ENCODE measurements at regions not wholly inside any gene's neighbourhood (a gene's known extent, or its start where the extent isn't known, plus 50 kb on each side); places are given as distances from the start of the nearest gene placed in this dataset.

- H3K4me3 ChIP-seq, result no peak overlapping the region
- no peaks in the 10 kb centered on the region for H3K4me1 ChIP-seq
- H3K27ac ChIP-seq, result no peak overlapping the region
- WGBS, 2 donors, result 87 to 89% methylated on average over 3 to 4 of the region's 4 CpGs
- intact Hi-C loops (cut with DNase I), result no loop called here
- no peaks in the 10 kb centered on the region for H3K36me3 ChIP-seq
- peaks cover 0 to 6% (median 5%) of the 10 kb centered on the region in 3 donors for H3K9me3 ChIP-seq
- no peak for DNase-seq
- TF ChIP-seq POLR2A (IDR thresholded peaks at IDR 0.05) (no peak), CTCF (IDR thresholded peaks at IDR 0.05) (no peak)
- H3K27me3 ChIP-seq, result no peaks in the 10 kb centered on the region
These were observed 1530.6 kb downstream of the PLA2G4A start for GRCh38 chr1:188359315-188359714.

DNA sequence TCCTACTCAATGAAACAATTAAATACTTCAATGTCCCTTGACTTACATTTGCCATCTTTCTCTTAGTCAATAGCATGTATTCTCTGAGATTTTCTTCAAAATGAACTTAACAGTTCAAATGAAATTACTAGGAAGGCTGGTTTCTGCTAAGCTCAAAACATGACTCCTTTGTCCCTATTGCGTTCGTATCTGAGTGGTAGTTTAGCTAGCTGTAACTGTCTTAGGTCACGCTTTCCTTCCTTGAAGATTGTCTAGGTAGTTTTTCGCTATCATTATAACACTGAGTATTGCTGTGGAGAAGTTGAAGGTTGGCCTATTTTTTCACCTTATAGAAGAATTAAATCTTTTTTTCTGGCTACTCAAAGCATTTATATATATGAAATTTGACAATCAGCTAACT lies 1535.2 kb downstream of the PLA2G4A start:
- no peak for DNase-seq
- intact Hi-C loops (cut with DNase I), result no loop called here
- no peaks in the 10 kb centered on the region for H3K27me3 ChIP-seq
- no peaks in the 10 kb centered on the region for H3K4me1 ChIP-seq
- no peak overlapping the region for H3K27ac ChIP-seq
- H3K9me3 ChIP-seq, result no peaks in the 10 kb centered on the region
- no peak overlapping the region for H3K4me3 ChIP-seq
- no peaks in the 10 kb centered on the region for H3K36me3 ChIP-seq
- 94 to 97% methylated on average over 4 of the region's 4 CpGs for WGBS, 2 donors
- TF ChIP-seq CTCF (IDR thresholded peaks at IDR 0.05) (no peak), POLR2A (IDR thresholded peaks at IDR 0.05) (no peak)

DNA sequence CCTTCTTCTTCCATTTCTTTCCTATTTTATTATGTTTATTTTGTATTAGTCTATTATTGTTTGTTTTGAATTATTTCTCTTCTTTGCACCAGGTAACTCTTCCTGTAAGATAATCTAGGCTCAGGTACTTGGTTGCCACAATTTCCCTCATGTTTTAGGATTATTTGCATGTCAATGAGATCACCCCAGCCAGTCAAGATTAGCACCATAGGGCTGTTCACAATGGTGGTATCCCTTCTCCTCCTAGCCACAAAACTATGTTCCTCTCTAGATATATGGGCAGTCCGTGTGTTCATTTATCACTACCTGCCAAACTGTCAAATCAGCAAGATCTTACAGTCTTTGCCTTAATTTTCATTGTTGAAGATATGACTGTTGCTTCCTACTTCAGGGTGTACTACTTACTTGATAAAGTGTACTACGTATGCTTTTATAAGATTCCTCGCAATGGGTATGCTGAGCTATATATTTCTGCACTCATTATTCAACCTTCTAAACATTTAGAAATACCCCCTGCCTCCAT lies 1536.2 kb downstream of the PLA2G4A start:
- intact Hi-C loops (cut with DNase I), result no loop called here
- WGBS, 2 donors, result 70 to 73% methylated on average over 3 of the region's 3 CpGs
- no peak for DNase-seq
- H3K9me3 ChIP-seq, result no peaks in the 10 kb centered on the region
- H3K27me3 ChIP-seq, result no peaks in the 10 kb centered on the region
- no peaks in the 10 kb centered on the region for H3K4me1 ChIP-seq
- TF ChIP-seq CTCF (IDR thresholded peaks at IDR 0.05), result no peak
- no peak for TF ChIP-seq POLR2A (IDR thresholded peaks at IDR 0.05)
- no peak overlapping the region for H3K27ac ChIP-seq
- no peaks in the 10 kb centered on the region for H3K36me3 ChIP-seq
- no peak overlapping the region for H3K4me3 ChIP-seq

- Histone ChIP-seq H3K36me3 (no peaks in the 10 kb centered on the region), H3K9me3 (no peaks in the 10 kb centered on the region), H3K4me1 (no peaks in the 10 kb centered on the region), H3K27me3 (no peaks in the 10 kb centered on the region), H3K27ac (no peak overlapping the region), H3K4me3 (no peak overlapping the region)
- no peak for DNase-seq
- intact Hi-C loops (cut with DNase I), result no loop called here
- TF ChIP-seq POLR2A (IDR thresholded peaks at IDR 0.05) (no peak), CTCF (IDR thresholded peaks at IDR 0.05) (no peak)
These were observed 1537.1 kb downstream of the PLA2G4A start for GRCh38 chr1:188365874-188366273.

- no peaks in the 10 kb centered on the region for H3K9me3 ChIP-seq
- H3K4me1 ChIP-seq, result no peaks in the 10 kb centered on the region
- H3K36me3 ChIP-seq, result no peaks in the 10 kb centered on the region
- intact Hi-C loops (cut with DNase I), result no loop called here
- no peak overlapping the region for H3K4me3 ChIP-seq
- no peaks in the 10 kb centered on the region for H3K27me3 ChIP-seq
- H3K27ac ChIP-seq, result no peak overlapping the region
- TF ChIP-seq POLR2A (IDR thresholded peaks at IDR 0.05) (no peak), CTCF (IDR thresholded peaks at IDR 0.05) (no peak)
- no peak for DNase-seq
- 31 to 35% methylated on average over 2 of the region's 2 CpGs for WGBS, 2 donors
These were observed 1538.9 kb downstream of the PLA2G4A start for GRCh38 chr1:188367661-188368060.

Data from esophagus squamous epithelium (tissue), 5 donors.